ENCODE measurements at regions not wholly inside any gene's neighbourhood (a gene's known extent, or its start where the extent isn't known, plus 50 kb on each side); places are given as distances from the start of the nearest gene placed in this dataset.

DNA sequence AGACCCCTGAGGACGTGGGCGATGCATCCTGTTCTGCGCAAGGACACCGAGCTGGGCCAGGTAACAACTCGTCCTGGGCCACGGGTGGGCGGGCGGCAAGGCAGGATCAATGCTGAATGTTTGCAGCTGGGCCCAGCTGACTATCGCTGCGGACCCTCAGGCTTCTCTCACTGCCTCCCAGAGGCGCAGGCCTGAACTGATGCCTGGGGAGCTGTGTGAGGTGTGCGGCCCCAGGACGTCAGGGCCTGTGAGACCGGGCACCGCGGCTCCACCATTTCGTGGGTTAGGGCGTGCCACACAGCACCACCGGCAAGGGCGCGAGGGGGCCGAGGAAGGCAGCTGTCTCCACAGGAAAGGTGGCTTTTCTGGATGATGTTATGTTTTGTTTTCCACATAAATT lies 307.4 kb downstream of the NDUFA10 start:
- H3K36me3 ChIP-seq (ENCODE audit: control insufficient read depth in 2 of 2, extremely low read depth in 1 of 2, insufficient read depth in 2 of 2, low read length in 2 of 2), result no peaks in the 10 kb centered on the region
- no peak for FAIRE-seq
- H3K4me3 ChIP-seq (ENCODE audit: control insufficient read depth in 2 of 3, extremely low read depth in 1 of 3, insufficient read depth in 2 of 3, low read depth in 1 of 3, low read length in 3 of 3), result no peak overlapping the region
- no peak for DNase-seq (ENCODE audit: low read depth, low spot score)
- no peak overlapping the region for H2AFZ ChIP-seq (ENCODE audit: control insufficient read depth, low read length)
- no peaks in the 10 kb centered on the region for H3K9me1 ChIP-seq (ENCODE audit: control insufficient read depth, extremely low read depth, insufficient read depth, low read length)
- dilution Hi-C loops (cut with MboI; ENCODE audit: extremely low pct_ligation_motif_present, low sequenced_read_pairs), result no loop called here
- no peaks in the 10 kb centered on the region for H4K20me1 ChIP-seq (ENCODE audit: control insufficient read depth, extremely low read depth, insufficient read depth, low read length)
- no peak overlapping the region for H3K9ac ChIP-seq (ENCODE audit: control insufficient read depth, extremely low read depth, insufficient read depth, low read length)
- H3K9me3 ChIP-seq (ENCODE audit: control insufficient read depth, low read depth, low read length), result peaks cover 3% of the 10 kb centered on the region
- TF ChIP-seq EZH2 (IDR thresholded peaks at IDR 0.05; ENCODE audit: low read length), result no peak
- TF ChIP-seq, protein P1, sequence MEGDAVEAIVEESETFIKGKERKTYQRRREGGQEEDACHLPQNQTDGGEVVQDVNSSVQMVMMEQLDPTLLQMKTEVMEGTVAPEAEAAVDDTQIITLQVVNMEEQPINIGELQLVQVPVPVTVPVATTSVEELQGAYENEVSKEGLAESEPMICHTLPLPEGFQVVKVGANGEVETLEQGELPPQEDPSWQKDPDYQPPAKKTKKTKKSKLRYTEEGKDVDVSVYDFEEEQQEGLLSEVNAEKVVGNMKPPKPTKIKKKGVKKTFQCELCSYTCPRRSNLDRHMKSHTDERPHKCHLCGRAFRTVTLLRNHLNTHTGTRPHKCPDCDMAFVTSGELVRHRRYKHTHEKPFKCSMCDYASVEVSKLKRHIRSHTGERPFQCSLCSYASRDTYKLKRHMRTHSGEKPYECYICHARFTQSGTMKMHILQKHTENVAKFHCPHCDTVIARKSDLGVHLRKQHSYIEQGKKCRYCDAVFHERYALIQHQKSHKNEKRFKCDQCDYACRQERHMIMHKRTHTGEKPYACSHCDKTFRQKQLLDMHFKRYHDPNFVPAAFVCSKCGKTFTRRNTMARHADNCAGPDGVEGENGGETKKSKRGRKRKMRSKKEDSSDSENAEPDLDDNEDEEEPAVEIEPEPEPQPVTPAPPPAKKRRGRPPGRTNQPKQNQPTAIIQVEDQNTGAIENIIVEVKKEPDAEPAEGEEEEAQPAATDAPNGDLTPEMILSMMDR (optimal IDR thresholded peaks at IDR 0.05 in 1 of 3, IDR thresholded peaks at IDR 0.05 in 1 of 3, conservative IDR thresholded peaks at IDR 0.05 in 1 of 3; ENCODE audit: extremely low read depth in 1 of 3, insufficient read depth in 2 of 3, low read length in 3 of 3), result no peak
- no peak overlapping the region for H3K27ac ChIP-seq (ENCODE audit: control insufficient read depth, insufficient read depth, low read length)
- no peaks in the 10 kb centered on the region for H3K79me2 ChIP-seq (ENCODE audit: control insufficient read depth, insufficient read depth, low read length)
- H3K4me2 ChIP-seq (ENCODE audit: control insufficient read depth, extremely low read depth, insufficient read depth, low read depth, low read length), result no peak overlapping the region
- H3K27me3 ChIP-seq (ENCODE audit: control insufficient read depth, extremely low read depth, insufficient read depth, low read length), result no peaks in the 10 kb centered on the region
- H3K4me1 ChIP-seq (ENCODE audit: control insufficient read depth, extremely low read depth, insufficient read depth, low read length), result no peaks in the 10 kb centered on the region

DNA sequence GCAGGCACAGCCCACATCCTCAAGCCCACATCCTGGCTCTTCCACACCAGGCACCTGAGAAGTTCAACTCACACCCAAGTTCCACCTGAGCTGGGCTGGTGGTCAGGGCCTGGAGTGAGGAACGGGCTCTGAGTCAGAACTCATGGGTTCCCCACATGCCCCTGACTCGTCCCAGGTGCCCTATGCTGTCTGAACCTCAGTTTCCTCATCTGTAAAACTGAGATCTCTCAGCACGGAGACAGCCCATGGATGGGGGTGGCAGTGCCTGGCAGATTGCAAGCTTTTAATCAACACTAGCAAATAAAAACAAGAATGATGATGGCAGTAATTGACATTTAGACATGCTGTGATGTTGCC lies 307.8 kb downstream of the NDUFA10 start:
- Histone ChIP-seq H3K27me3 (ENCODE audit: control insufficient read depth, extremely low read depth, insufficient read depth, low read length) (no peaks in the 10 kb centered on the region), H3K9ac (ENCODE audit: control insufficient read depth, extremely low read depth, insufficient read depth, low read length) (no peak overlapping the region), H4K20me1 (ENCODE audit: control insufficient read depth, extremely low read depth, insufficient read depth, low read length) (no peaks in the 10 kb centered on the region), H3K36me3 (ENCODE audit: control insufficient read depth in 2 of 2, extremely low read depth in 1 of 2, insufficient read depth in 2 of 2, low read length in 2 of 2) (no peaks in the 10 kb centered on the region), H3K9me1 (ENCODE audit: control insufficient read depth, extremely low read depth, insufficient read depth, low read length) (no peaks in the 10 kb centered on the region), H3K4me1 (ENCODE audit: control insufficient read depth, extremely low read depth, insufficient read depth, low read length) (no peaks in the 10 kb centered on the region), H3K9me3 (ENCODE audit: control insufficient read depth, low read depth, low read length) (peaks cover 5% of the 10 kb centered on the region), H3K4me3 (ENCODE audit: control insufficient read depth in 2 of 3, extremely low read depth in 1 of 3, insufficient read depth in 2 of 3, low read depth in 1 of 3, low read length in 3 of 3) (no peak overlapping the region), H3K79me2 (ENCODE audit: control insufficient read depth, insufficient read depth, low read length) (no peaks in the 10 kb centered on the region), H2AFZ (ENCODE audit: control insufficient read depth, low read length) (no peak overlapping the region), H3K4me2 (ENCODE audit: control insufficient read depth, extremely low read depth, insufficient read depth, low read depth, low read length) (no peak overlapping the region), H3K27ac (ENCODE audit: control insufficient read depth, insufficient read depth, low read length) (no peak overlapping the region)
- FAIRE-seq (no peak), DNase-seq (ENCODE audit: low read depth, low spot score) (no peak)
- TF ChIP-seq EZH2 (IDR thresholded peaks at IDR 0.05; ENCODE audit: low read length), result no peak
- TF ChIP-seq, protein P1 (optimal IDR thresholded peaks at IDR 0.05 in 1 of 3, IDR thresholded peaks at IDR 0.05 in 1 of 3, conservative IDR thresholded peaks at IDR 0.05 in 1 of 3; ENCODE audit: extremely low read depth in 1 of 3, insufficient read depth in 2 of 3, low read length in 3 of 3), result no peak
- dilution Hi-C loops (cut with MboI; ENCODE audit: extremely low pct_ligation_motif_present, low sequenced_read_pairs), result no loop called here

All from keratinocyte (primary cell).